ENCODE measurements at regions not wholly inside any gene's neighbourhood (a gene's known extent, or its start where the extent isn't known, plus 50 kb on each side); places are given as distances from the start of the nearest gene placed in this dataset.

- DNase-seq = no peak
These were observed 71.3 kb downstream of the CMPK2 start for GRCh38 chr2:6794448-6794847.

Data from NCI-H187 (cell line).